Ishikawa (cell line): ENCODE measurements at regions not wholly inside any gene's neighbourhood (a gene's known extent, or its start where the extent isn't known, plus 50 kb on each side); places are given as distances from the start of the nearest gene placed in this dataset.

Experiments used
- CEBPB ChIP-seq: IDR thresholded peaks from 2 replicates; pipeline ENCODE4 v1.6.1; 2012
- CREB1 ChIP-seq: IDR thresholded peaks from 2 replicates; pipeline ENCODE4 v1.6.1; 2012; ENCODE audit warnings: low read depth
- EGR1 ChIP-seq: IDR thresholded peaks from 2 replicates; pipeline ENCODE4 v1.6.1; 2012
- EP300 ChIP-seq: IDR thresholded peaks from 2 replicates; pipeline ENCODE4 v1.6.1; 2012; ENCODE audit warnings: borderline replicate concordance
- FOXM1 ChIP-seq: IDR thresholded peaks from 2 replicates; pipeline ENCODE4 v1.6.1; 2012; ENCODE audit warnings: low read depth, borderline replicate concordance
- NFIC ChIP-seq: IDR thresholded peaks from 2 replicates; pipeline ENCODE4 v1.6.1; 2012
- RAD21 ChIP-seq: IDR thresholded peaks from 2 replicates; pipeline ENCODE4 v1.6.1; 2012; ENCODE audit warnings: low read depth
- TAF1 ChIP-seq: IDR thresholded peaks from 2 replicates; pipeline ENCODE4 v1.6.1; 2012; ENCODE audit warnings: low read depth, mild to moderate bottlenecking
- TCF12 ChIP-seq: IDR thresholded peaks from 2 replicates; pipeline ENCODE4 v1.6.1; 2012; ENCODE audit warnings: low read depth
- TEAD4 ChIP-seq: IDR thresholded peaks from 2 replicates; pipeline ENCODE4 v1.6.1; 2012
- USF1 ChIP-seq: IDR thresholded peaks from 2 replicates; pipeline ENCODE4 v1.6.1; 2012
- YY1 ChIP-seq: IDR thresholded peaks from 2 replicates; pipeline ENCODE4 v1.6.1; 2012; ENCODE audit warnings: low read depth
- ZBTB7A ChIP-seq: IDR thresholded peaks from 2 replicates; pipeline ENCODE4 v1.6.1; 2012; ENCODE audit warnings: low read depth
- TF ChIP-seq, protein P1 (sequence below): IDR thresholded peaks from 2 replicates; pipeline ENCODE4 v1.6.1; 2012; ENCODE audit warnings: low read depth, mild to moderate bottlenecking
- TF ChIP-seq, protein P2 (sequence below): IDR thresholded peaks from 2 replicates; pipeline ENCODE4 v1.6.1; 2012

DNA sequence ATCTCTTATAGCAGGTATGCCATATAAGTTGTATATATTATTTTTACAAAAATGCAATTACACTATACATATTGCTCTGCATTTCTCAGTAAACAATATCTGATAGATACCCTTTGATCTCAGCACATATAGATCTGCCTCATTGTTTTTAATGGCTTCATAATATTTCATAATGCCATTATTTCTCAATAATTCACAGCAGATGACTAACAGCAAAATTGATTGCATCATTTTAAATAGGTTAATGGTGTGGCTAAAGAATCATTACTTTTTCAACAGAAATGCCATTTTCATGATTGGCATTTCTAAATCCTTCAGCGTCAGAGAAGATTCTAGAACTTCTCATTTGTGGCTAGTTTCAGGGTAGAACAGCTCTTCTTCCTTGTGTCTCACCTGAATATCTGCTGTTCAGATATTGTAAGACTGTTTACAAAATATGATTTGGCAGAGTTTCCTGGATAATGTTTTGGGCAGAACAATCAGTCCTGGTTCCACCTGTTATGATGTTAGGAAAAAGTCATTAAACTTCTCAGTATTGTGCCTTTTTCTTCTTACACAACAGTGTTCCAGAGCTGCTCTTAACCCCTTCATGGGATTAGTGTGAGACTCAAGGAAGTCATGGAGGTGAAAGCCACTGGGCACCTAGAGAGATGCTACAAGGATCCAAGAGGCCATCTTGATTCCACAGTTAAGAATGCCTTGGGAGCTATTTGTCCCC, 397.6 kb upstream of the THBS1 start:
- TF ChIP-seq NFIC: no peak
- TF ChIP-seq FOXM1: no peak
- TF ChIP-seq, protein P1, sequence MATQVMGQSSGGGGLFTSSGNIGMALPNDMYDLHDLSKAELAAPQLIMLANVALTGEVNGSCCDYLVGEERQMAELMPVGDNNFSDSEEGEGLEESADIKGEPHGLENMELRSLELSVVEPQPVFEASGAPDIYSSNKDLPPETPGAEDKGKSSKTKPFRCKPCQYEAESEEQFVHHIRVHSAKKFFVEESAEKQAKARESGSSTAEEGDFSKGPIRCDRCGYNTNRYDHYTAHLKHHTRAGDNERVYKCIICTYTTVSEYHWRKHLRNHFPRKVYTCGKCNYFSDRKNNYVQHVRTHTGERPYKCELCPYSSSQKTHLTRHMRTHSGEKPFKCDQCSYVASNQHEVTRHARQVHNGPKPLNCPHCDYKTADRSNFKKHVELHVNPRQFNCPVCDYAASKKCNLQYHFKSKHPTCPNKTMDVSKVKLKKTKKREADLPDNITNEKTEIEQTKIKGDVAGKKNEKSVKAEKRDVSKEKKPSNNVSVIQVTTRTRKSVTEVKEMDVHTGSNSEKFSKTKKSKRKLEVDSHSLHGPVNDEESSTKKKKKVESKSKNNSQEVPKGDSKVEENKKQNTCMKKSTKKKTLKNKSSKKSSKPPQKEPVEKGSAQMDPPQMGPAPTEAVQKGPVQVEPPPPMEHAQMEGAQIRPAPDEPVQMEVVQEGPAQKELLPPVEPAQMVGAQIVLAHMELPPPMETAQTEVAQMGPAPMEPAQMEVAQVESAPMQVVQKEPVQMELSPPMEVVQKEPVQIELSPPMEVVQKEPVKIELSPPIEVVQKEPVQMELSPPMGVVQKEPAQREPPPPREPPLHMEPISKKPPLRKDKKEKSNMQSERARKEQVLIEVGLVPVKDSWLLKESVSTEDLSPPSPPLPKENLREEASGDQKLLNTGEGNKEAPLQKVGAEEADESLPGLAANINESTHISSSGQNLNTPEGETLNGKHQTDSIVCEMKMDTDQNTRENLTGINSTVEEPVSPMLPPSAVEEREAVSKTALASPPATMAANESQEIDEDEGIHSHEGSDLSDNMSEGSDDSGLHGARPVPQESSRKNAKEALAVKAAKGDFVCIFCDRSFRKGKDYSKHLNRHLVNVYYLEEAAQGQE: no peak
- TF ChIP-seq RAD21: no peak
- TF ChIP-seq, protein P2, sequence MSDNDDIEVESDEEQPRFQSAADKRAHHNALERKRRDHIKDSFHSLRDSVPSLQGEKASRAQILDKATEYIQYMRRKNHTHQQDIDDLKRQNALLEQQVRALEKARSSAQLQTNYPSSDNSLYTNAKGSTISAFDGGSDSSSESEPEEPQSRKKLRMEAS: no peak
- TF ChIP-seq USF1: no peak
- TF ChIP-seq TAF1: no peak
- no peak for TF ChIP-seq CREB1
- TF ChIP-seq ZBTB7A: no peak
- no peak for TF ChIP-seq EP300
- no peak for TF ChIP-seq TCF12

DNA sequence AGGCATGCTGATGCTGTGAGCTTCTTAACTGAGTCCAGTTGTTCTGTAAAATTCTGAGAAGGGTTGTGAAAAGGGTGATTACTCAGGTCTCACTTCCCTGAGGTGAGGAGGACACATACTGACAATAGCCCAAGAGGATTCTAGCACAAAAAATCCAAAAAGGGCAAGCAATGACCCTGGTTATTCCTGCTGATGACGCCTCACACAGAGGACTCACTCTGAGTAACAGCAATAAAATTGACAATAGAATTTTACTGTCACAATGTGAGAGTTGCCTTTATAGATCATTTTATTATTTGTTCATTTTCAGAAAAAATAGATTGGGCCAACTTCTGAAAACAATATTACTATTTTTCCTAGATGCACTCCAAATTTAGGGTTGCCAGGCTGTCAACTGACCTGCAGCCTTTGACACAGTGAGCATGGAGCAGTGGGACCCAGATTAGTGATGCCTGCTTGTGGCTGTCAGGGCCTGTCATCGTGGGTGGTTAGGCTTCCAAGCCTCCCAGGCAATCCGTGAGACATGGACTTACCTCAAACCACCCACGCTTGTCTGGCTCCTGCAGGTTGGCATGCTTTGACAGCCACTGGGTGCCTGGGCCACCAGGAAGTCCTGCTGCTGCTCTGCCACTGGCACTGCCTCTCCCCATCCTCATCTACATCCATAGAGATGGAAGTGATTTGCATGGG, 396.0 kb upstream of the THBS1 start:
- no peak for TF ChIP-seq CREB1
- TF ChIP-seq NFIC: no peak
- no peak for TF ChIP-seq ZBTB7A
- no peak for TF ChIP-seq TAF1
- TF ChIP-seq CEBPB: no peak
- TF ChIP-seq FOXM1: no peak

DNA sequence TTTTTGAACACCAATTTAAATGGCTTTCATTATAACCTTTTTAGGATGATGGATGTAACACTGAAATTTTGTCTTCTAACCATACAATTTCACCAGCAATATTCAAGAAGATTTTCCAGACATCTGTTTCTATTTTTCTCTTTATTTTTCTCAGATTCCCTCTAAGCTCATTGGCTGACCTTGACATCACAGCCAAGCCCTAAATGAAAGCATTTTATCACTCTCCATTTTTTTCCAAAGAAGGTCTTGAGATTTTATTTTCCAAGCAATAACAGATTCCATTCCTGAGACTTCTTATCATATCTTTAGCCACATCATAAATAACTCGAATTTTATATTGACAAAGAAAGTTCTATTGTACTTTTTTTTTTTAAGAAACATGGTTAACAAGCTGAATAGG, 392.6 kb upstream of the THBS1 start:
- TF ChIP-seq, protein P1: no peak
- TF ChIP-seq ZBTB7A (no peak), CEBPB (no peak), TCF12 (no peak), RAD21 (no peak), USF1 (no peak), TEAD4 (no peak), YY1 (no peak)
- TF ChIP-seq, protein P2: no peak

- TF ChIP-seq TAF1 (no peak), TCF12 (0 out of 2 replicates have a peak, but pooled peaks have one; percentile 45), EGR1 (no peak), YY1 (no peak), ZBTB7A (no peak), EP300 (peak; percentile 55; the same call in 1 of the 2 replicates), CEBPB (peak; percentile 94), RAD21 (no peak), NFIC (peak; percentile 60), USF1 (no peak), CREB1 (no peak), TEAD4 (peak; percentile 10; the same call in 1 of the 2 replicates), FOXM1 (no peak)
- TF ChIP-seq, protein P1: no peak
- TF ChIP-seq, protein P2: no peak
These were observed 391.9 kb upstream of the THBS1 start for GRCh38 chr15:39188930-39189329.
